ENCODE measurements at regions not wholly inside any gene's neighbourhood (a gene's known extent, or its start where the extent isn't known, plus 50 kb on each side); places are given as distances from the start of the nearest gene placed in this dataset.
"Not testable (repeated sequence)": the region's sequence is repeated elsewhere in the genome, so short reads cannot be mapped to it uniquely, and the experiment has no call there.

DNA sequence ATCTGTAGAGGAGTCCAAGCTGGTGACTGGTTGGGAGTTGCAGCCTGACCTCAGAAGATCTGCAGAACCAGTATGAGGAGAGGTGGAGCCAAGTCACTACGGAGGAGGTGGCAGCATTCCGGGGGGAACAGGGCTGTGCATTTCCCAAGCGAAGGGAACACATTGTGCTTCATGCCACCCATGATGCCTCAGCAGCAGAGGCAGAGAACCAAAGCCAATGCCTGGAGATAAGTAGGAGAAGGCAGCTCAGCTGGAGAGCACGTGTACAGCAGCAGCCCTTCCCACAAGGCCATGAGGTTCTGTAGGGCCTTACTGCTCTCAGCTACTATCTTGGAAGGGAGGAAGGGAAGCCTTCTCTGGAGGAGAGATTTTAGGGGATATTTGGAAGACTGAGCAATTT lies 67.2 kb upstream of the LRPPRC start:
- H3K4me1 ChIP-seq, result no peaks in the 10 kb centered on the region
- TF ChIP-seq Cebpa-rat (IDR thresholded peaks at IDR 0.05), result no peak

DNA sequence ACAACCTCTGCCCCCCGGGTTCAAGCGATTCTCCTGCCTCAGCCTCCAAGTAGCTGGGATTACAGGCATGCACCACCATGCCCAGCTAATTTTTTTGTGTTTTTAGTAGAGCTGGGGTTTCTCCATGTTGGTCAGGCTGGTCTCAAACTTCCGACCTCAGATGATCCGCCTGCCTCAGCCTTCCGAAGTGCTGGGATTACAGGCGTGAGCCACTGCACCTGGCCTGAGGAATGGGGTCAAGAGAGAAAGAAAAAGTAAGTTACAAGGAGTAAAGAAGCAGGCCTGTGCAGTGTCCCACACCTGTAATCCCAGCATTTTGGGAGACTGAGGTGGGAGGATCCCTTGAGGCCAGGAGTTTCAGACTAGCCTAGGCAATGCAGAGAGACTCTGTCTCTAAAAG lies 68.5 kb upstream of the LRPPRC start:
- not testable (repeated sequence) for H3K27me3 ChIP-seq, H3K4me3 ChIP-seq, H3K36me3 ChIP-seq, H3K9ac ChIP-seq, H4K20me1 ChIP-seq, H3K4me1 ChIP-seq, H3K4me2 ChIP-seq, H3K27ac ChIP-seq
- H3K9me3 ChIP-seq, result peaks cover 33% of the 10 kb centered on the region

More for the DNA sequence above, 67.2 kb upstream of the LRPPRC start:
- no peak overlapping the region for H3K4me3 ChIP-seq
- H3K9me3 ChIP-seq, result peaks cover 27% of the 10 kb centered on the region
- no peaks in the 10 kb centered on the region for H3K36me3 ChIP-seq
- no peaks in the 10 kb centered on the region for H4K20me1 ChIP-seq
- no peak overlapping the region for H3K4me2 ChIP-seq
- H3K9ac ChIP-seq, result no peak overlapping the region
- no peak overlapping the region for H3K27ac ChIP-seq
- no peaks in the 10 kb centered on the region for H3K27me3 ChIP-seq

DNA sequence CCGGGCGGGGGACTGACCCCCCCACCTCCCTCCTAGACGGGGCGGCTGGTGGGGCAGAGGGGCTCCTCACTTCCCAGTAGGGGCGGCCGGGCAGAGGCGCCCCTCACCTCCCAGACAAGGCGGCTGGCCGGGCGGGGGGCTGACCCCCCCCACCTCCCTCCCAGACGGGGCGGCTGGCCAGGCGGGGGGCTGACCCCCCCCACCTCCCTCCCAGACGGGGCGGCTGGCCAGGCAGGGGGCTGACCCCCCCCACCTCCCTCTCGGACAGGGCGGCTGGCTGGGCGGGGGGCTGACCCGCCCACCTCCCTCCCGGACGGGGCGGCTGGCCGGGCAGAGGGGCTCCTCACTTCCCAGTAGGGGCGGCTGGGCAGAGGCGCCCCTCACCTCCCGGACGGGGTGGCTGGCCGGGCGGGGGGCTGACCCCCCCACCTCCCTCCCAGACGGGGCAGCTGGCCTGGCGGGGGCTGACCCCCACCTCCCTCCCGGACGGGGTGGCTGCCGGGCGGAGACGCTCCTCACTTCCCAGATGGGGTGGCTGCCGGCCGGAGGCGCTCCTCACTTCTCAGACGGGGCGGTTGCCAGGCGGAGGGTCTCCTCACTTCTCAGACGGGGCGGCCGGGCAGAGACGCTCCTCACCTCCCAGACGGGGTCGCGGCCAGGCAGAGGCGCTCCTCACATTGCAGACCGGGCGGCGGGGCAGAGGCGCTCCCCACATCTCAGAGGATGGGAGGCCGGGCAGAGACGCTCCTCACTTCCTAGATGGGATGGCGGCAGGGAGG lies 71.4 kb upstream of the LRPPRC start:
- H3K36me3 ChIP-seq, H3K4me3 ChIP-seq, H3K4me1 ChIP-seq, H3K4me2 ChIP-seq, H4K20me1 ChIP-seq, H3K27me3 ChIP-seq, H3K27ac ChIP-seq, H3K9ac ChIP-seq: not testable (repeated sequence)
- peaks cover 22% of the 10 kb centered on the region for H3K9me3 ChIP-seq

DNA sequence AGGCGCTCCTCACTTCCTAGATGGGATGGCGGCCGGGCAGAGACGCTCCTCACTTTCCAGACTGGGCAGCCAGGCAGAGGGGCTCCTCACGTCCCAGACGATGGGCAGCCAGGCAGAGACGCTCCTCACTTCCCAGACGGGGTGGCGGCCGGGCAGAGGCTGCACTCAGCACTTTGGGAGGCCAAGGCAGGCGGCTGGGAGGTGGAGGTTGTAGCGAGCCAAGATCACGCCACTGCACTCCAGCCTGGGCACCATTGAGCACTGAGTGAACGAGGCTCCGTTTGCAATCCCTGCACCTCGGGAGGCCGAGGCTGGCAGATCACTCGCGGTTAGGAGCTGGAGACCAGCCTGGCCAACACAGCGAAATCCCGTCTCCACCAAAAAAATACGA lies 72.0 kb upstream of the LRPPRC start:
- peaks cover 22% of the 10 kb centered on the region for H3K9me3 ChIP-seq
- H3K36me3 ChIP-seq, H3K9ac ChIP-seq, H3K27ac ChIP-seq, H3K27me3 ChIP-seq, H3K4me2 ChIP-seq, H3K4me3 ChIP-seq, H4K20me1 ChIP-seq, H3K4me1 ChIP-seq: not testable (repeated sequence)

DNA sequence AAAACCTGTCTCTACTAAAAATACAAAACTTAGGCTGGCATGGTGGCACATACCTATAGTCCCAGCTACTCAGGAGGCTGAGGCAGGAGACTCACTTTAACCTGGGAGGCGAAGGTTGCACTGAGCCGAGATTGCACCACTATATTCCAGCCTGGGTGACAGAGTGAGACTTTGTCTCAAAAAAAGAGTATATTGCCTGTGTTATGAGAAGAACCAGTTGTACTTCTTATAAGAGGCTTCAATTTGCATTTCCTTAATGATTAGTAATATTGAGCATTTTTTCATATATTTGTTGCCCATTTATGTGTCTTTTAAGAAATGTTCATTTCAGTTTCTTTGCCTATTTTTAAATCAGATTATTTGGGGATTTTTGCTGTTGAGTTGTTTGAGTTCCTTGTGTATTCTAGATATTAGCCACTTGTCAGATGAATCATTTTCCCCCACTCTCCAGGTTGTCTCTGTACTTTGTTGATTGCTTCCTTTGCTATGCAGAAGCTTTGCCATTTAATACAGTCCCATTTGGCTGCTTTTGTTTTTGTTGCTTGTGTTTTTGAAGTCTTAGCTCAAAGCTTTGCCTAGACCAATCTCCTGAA lies 75.8 kb upstream of the LRPPRC start:
- H3K27me3 ChIP-seq, result no peaks in the 10 kb centered on the region
- no peak overlapping the region for H3K4me2 ChIP-seq
- no peaks in the 10 kb centered on the region for H4K20me1 ChIP-seq
- no peak overlapping the region for H3K27ac ChIP-seq
- no peaks in the 10 kb centered on the region for H3K4me1 ChIP-seq
- peaks cover 22% of the 10 kb centered on the region for H3K9me3 ChIP-seq
- no peaks in the 10 kb centered on the region for H3K36me3 ChIP-seq
- no peak overlapping the region for H3K4me3 ChIP-seq
- TF ChIP-seq Cebpa-rat (IDR thresholded peaks at IDR 0.05), result no peak
- H3K9ac ChIP-seq, result no peak overlapping the region

DNA sequence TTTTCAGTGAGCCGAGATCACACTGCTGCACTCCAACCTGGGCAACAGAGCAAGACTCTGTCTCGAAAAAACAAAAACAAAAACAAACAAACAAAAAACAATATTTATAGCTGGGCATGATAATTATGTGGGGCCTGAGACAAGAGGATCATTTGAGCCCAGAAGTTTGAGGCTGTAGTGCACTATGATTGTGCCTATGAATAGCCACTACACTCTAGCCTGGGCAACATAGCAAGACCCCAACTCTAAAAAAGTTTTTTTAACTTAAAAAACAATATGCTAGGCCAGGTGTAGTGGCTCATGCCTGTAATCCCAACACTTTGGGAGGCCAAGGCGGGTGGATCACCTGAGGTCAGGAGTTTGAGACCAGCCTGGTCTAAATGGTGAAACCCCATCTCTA lies 77.9 kb upstream of the LRPPRC start:
- H3K27ac ChIP-seq, H3K9me3 ChIP-seq, H3K4me3 ChIP-seq, H3K27me3 ChIP-seq, H3K36me3 ChIP-seq, H3K4me2 ChIP-seq, H3K4me1 ChIP-seq, H4K20me1 ChIP-seq, H3K9ac ChIP-seq: not testable (repeated sequence)

DNA sequence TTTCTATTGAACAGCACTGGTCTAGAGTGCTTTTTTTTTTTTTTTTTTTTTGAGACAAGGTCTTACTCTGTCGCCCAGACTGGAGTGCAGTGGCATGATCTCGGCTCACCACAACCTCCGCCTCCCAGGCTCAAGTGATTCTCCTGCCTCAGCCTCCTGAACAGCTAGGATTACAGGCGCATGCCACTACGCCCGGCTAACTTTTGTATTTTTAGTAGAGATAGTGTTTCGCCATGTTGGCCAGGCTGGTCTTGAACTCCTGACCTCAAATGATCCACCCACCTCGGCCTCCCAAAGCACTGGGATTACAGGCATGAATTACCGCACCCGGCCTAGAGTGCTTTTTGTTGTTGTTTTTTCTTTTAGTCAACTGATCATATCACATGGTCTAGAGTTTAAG lies 79.0 kb upstream of the LRPPRC start:
- not testable (repeated sequence) for H3K4me2 ChIP-seq, H3K4me3 ChIP-seq, H3K9ac ChIP-seq, H3K4me1 ChIP-seq, H3K27ac ChIP-seq, H3K9me3 ChIP-seq, H4K20me1 ChIP-seq, H3K36me3 ChIP-seq, H3K27me3 ChIP-seq

DNA sequence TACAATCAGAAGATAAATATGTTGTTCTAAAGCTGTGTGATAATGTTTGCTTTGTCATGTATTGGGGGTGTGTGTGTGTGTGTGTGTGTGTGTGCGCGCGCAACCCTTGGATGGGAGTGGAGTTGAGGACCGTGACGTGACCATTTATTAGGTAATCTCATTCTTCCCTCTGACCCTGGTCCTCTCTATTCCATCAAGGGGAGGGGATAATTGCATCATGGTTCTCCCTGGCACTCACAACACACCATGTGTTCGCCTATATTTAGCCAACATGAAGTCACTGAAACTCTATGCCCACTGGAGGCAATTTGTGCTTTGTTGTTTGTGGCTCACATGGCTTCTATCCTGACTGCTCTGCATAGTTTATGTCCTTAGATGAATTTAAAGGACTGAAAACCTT lies 79.8 kb upstream of the LRPPRC start:
- TF ChIP-seq Cebpa-rat (IDR thresholded peaks at IDR 0.05), result no peak
- no peak overlapping the region for H3K27ac ChIP-seq
- no peaks in the 10 kb centered on the region for H3K4me1 ChIP-seq
- no peaks in the 10 kb centered on the region for H3K27me3 ChIP-seq
- H3K36me3 ChIP-seq, result no peaks in the 10 kb centered on the region
- H3K9ac ChIP-seq, result no peak overlapping the region
- no peak overlapping the region for H3K4me2 ChIP-seq
- H4K20me1 ChIP-seq, result no peaks in the 10 kb centered on the region
- H3K4me3 ChIP-seq, result no peak overlapping the region
- H3K9me3 ChIP-seq, result no peaks in the 10 kb centered on the region

DNA sequence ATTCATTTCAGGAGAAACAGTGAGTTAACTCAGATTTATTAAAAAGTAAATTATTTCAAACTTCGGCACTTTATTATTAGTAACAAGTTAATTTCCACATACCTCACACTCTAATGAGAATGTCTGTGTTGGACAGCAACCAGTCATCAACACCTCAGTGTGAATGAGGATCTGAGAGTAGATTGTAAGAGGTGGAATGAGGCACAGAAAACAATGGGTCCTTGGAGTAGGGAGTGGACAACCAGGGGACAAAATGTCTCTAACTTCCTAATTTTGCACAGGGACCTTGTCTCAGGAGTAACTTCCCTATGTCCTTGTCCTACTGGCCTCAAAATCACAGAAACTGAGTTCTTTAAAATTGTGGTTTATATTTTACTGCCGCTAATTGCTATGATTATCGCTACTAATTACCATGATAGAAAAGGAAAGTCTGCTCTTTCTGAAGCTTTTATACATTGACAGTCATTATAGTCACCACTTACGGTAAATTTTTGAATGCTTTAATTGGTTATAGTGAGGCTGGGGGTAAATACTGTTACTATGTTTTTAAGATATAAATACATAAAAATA lies 82.2 kb upstream of the LRPPRC start:
- Histone ChIP-seq H3K4me2 (no peak overlapping the region), H3K4me3 (no peak overlapping the region), H3K36me3 (no peaks in the 10 kb centered on the region), H3K27ac (no peak overlapping the region), H3K4me1 (0 out of 2 replicates have a peak, but pooled peaks cover 8% of the 10 kb centered on the region), H3K9me3 (no peaks in the 10 kb centered on the region), H3K9ac (no peak overlapping the region), H3K27me3 (no peaks in the 10 kb centered on the region), H4K20me1 (no peaks in the 10 kb centered on the region)
- TF ChIP-seq Cebpa-rat (IDR thresholded peaks at IDR 0.05), result no peak

DNA sequence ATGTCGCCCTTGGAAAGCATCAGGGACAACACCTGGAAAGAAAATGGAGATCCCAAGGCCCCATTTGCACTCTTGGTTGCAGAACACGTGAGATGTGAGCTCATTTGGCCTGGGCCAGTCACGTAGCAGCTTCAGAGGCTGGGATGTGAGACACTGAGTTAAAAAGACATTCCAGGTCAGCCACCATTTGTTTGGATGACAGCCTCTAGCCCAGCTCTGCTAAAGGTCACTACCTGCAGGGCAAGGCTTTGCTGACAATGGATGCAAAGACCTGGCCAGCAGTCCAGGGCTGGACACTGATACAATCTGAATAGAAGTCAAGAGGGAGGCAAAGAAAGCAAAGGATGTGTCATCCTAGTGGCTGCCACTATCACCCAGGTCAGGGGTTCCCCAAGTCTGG lies 83.9 kb upstream of the LRPPRC start:
- H4K20me1 ChIP-seq, result no peaks in the 10 kb centered on the region
- no peak overlapping the region for H3K4me3 ChIP-seq
- no peaks in the 10 kb centered on the region for H3K9me3 ChIP-seq
- no peak for TF ChIP-seq Cebpa-rat (IDR thresholded peaks at IDR 0.05)
- H3K27me3 ChIP-seq, result no peaks in the 10 kb centered on the region
- H3K4me2 ChIP-seq, result no peak overlapping the region
- no peaks in the 10 kb centered on the region for H3K36me3 ChIP-seq
- H3K4me1 ChIP-seq, result 0 out of 2 replicates have a peak, but pooled peaks cover 8% of the 10 kb centered on the region
- no peak overlapping the region for H3K9ac ChIP-seq
- H3K27ac ChIP-seq, result no peak overlapping the region

DNA sequence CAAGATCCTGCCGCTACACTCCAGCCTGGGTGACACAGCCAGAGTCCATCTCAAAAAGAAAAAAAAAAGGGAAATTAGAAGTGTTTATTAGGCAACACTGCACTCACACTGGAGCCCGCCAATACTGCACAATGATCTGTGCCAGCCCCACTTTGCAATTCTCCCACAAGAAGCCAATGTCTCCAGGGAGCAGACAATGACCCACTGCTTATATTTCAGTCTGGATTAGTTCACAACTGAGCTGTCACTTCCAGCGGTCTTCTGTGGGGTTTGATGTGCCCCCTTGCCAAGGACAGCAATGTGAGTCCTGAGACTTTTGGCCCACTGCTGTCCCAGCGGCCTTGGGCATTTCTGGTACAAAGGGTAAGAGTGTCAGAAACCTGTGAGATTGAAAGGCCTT lies 85.6 kb upstream of the PPM1B start:
- Histone ChIP-seq H3K27ac (no peak overlapping the region), H3K36me3 (no peaks in the 10 kb centered on the region), H3K4me3 (no peak overlapping the region), H3K9ac (no peak overlapping the region), H3K4me2 (no peak overlapping the region), H4K20me1 (no peaks in the 10 kb centered on the region), H3K9me3 (no peaks in the 10 kb centered on the region), H3K4me1 (peaks cover 16% of the 10 kb centered on the region), H3K27me3 (no peaks in the 10 kb centered on the region)
- no peak for TF ChIP-seq Cebpa-rat (IDR thresholded peaks at IDR 0.05)
